H1 (cell line): ENCODE measurements at regions not wholly inside any gene's neighbourhood (a gene's known extent, or its start where the extent isn't known, plus 50 kb on each side); places are given as distances from the start of the nearest gene placed in this dataset.

Experiments used
- CTCF ChIA-PET: fragments of 300-600 bp; sonication (Branson Sonifier 250); formaldehyde crosslinking; loops from one replicate; lab custom pipeline; 2021; ENCODE audit not compliant: partially characterized antibody; lab: Charles Lee
- POLR2A ChIA-PET: fragments of 300-600 bp; sonication (Branson Sonifier 250); formaldehyde crosslinking; loops from one replicate; lab custom pipeline; 2021; ENCODE audit warnings: inconsistent platforms; ENCODE audit not compliant: partially characterized antibody; lab: Charles Lee
- DNase-seq, 2 experiments: peaks; one replicate each; pipeline versions ENCODE4 v3.0.0 to v3.0.0-alpha.2; 2010 to 2022; ENCODE audit warnings: low spot score in 2 of 2, low read depth in 1 of 2, mixed read lengths in 1 of 2
- FAIRE-seq: peaks from 2 replicates; lab custom pipeline; 2011; peaks lifted over from hg19 to GRCh38; lab: Jason Lieb, UNC
- H2AFZ ChIP-seq: 2 replicates; pipeline ENCODE4 v1.8.1; 2012; ENCODE audit warnings: low read length, inconsistent platforms
- H2AK5ac ChIP-seq: 2 replicates; pipeline ENCODE4 v1.6.1; 2013; ENCODE audit warnings: low read depth, low read length
- H2BK120ac ChIP-seq: replicated peaks from 2 replicates; pipeline ENCODE3; 2013; ENCODE audit warnings: low read depth, low read length, inconsistent platforms
- H2BK12ac ChIP-seq: 2 replicates; pipeline ENCODE4 v1.6.1; 2013; ENCODE audit warnings: low read depth, low read length
- H2BK15ac ChIP-seq: 2 replicates; pipeline ENCODE4 v1.6.1; 2013; ENCODE audit warnings: low read length
- H2BK20ac ChIP-seq: 2 replicates; pipeline ENCODE4 v1.6.1; 2013; ENCODE audit warnings: low read length
- H2BK5ac ChIP-seq: 2 replicates; pipeline ENCODE4 v1.6.1; 2013; ENCODE audit warnings: low read depth, low read length
- H3K14ac ChIP-seq: 2 replicates; pipeline ENCODE4 v1.6.1; 2013; ENCODE audit warnings: inconsistent platforms; ENCODE audit not compliant: insufficient read length
- H3K18ac ChIP-seq: 2 replicates; pipeline ENCODE4 v1.6.1; 2013; ENCODE audit warnings: low read length; ENCODE audit errors: extremely low read depth
- H3K23ac ChIP-seq: 2 replicates; pipeline ENCODE4 v1.6.1; 2013; ENCODE audit warnings: inconsistent platforms; ENCODE audit not compliant: insufficient read length
- H3K23me2 ChIP-seq: 2 replicates; pipeline ENCODE4 v1.6.1; 2013; ENCODE audit warnings: low read depth, low read length
- H3K27ac ChIP-seq: 2 replicates; pipeline ENCODE4 v1.6.1; 2011; ENCODE audit warnings: low read depth, low read length, inconsistent platforms
- H3K27me3 ChIP-seq, 4 experiments: replicated peaks in 1 of 4; 1 replicate in 1 of 4; 2 replicates in 3 of 4; pipeline versions ENCODE4 v1.6.1 to v1.8.1; 2011 to 2013; ENCODE audit warnings: low read length in 3 of 4, mild to moderate bottlenecking in 3 of 4, inconsistent platforms in 2 of 4, mixed read lengths in 2 of 4, moderate library complexity in 1 of 4; ENCODE audit not compliant: control insufficient read depth in 3 of 4, insufficient read depth in 3 of 4; ENCODE audit errors: extremely low read depth in 1 of 4
- H3K36me3 ChIP-seq, 4 experiments: 2 replicates each; pipeline versions ENCODE4 v1.6.1 to v1.8.1; 2011 to 2013; ENCODE audit warnings: mild to moderate bottlenecking in 4 of 4, low read length in 3 of 4, moderate library complexity in 2 of 4, control low read depth in 1 of 4, inconsistent platforms in 1 of 4; ENCODE audit not compliant: insufficient read depth in 4 of 4, control insufficient read depth in 2 of 4
- H3K4ac ChIP-seq: replicated peaks from 2 replicates; pipeline ENCODE3; 2013; ENCODE audit warnings: low read length, low read depth, mixed read lengths, inconsistent platforms; ENCODE audit not compliant: insufficient read length
- H3K4me1 ChIP-seq, 4 experiments: replicated peaks in 1 of 4; 1 replicate in 1 of 4; 2 replicates in 3 of 4; pipeline versions ENCODE4 v1.6.1 to v1.8.1; 2011 to 2013; ENCODE audit warnings: low read length in 3 of 4, inconsistent platforms in 2 of 4, mixed read lengths in 1 of 4; ENCODE audit not compliant: insufficient read depth in 4 of 4, control insufficient read depth in 3 of 4
- H3K4me2 ChIP-seq, 2 experiments: 2 replicates each; pipeline versions ENCODE4 v1.6.1 to v1.8.1; 2011 to 2013; ENCODE audit warnings: low read depth in 2 of 2, low read length in 2 of 2, control low read depth in 1 of 2, inconsistent platforms in 1 of 2, mild to moderate bottlenecking in 1 of 2; ENCODE audit not compliant: insufficient read depth in 1 of 2
- H3K4me3 ChIP-seq, 4 experiments: fragments of 200-600, 300-600 bp in 1 of 4; sonication (generic), shearing (Covaris generic), sonication (Bioruptor Twin) in 1 of 4; 2 replicates each; pipeline versions ENCODE4 v1.5.1 to v1.8.1; 2011 to 2016; ENCODE audit warnings: low read length in 4 of 4, low read depth in 3 of 4, control low read depth in 2 of 4, inconsistent platforms in 2 of 4, mild to moderate bottlenecking in 2 of 4, mixed read lengths in 1 of 4, moderate library complexity in 1 of 4; ENCODE audit not compliant: insufficient read depth in 2 of 4; ENCODE audit errors: extremely low read depth in 1 of 4
- H3K56ac ChIP-seq: replicated peaks from 2 replicates; pipeline ENCODE3; 2013; ENCODE audit warnings: low read depth, mild to moderate bottlenecking, mixed read lengths, low read length, inconsistent platforms; ENCODE audit not compliant: insufficient read length
- H3K79me1 ChIP-seq: 2 replicates; pipeline ENCODE4 v1.6.1; 2013; ENCODE audit warnings: low read depth, low read length, control low read depth
- H3K79me2 ChIP-seq, 2 experiments: 2 replicates each; pipeline versions ENCODE4 v1.6.1 to v1.8.1; 2012 to 2013; ENCODE audit warnings: low read length in 2 of 2, mild to moderate bottlenecking in 2 of 2, inconsistent platforms in 1 of 2; ENCODE audit not compliant: insufficient read depth in 2 of 2, control insufficient read depth in 1 of 2
- H3K9ac ChIP-seq, 4 experiments: replicated peaks in 1 of 4; 1 replicate in 1 of 4; 2 replicates in 3 of 4; pipeline versions ENCODE4 v1.6.1 to v1.8.1; 2011 to 2013; ENCODE audit warnings: low read depth in 3 of 4, low read length in 3 of 4, control low read depth in 2 of 4, mild to moderate bottlenecking in 2 of 4, moderate library complexity in 2 of 4, inconsistent platforms in 1 of 4; ENCODE audit errors: extremely low read depth in 1 of 4
- H3K9me3 ChIP-seq, 2 experiments: 2 replicates each; pipeline versions ENCODE4 v1.6.1 to v1.8.1; 2012 to 2013; ENCODE audit warnings: mild to moderate bottlenecking in 2 of 2, moderate library complexity in 2 of 2, control low read depth in 1 of 2, inconsistent platforms in 1 of 2, low read depth in 1 of 2, low read length in 1 of 2, mixed read lengths in 1 of 2; ENCODE audit not compliant: insufficient read depth in 2 of 2
- H4K20me1 ChIP-seq, 2 experiments: replicated peaks in 1 of 2; 2 replicates each; pipeline versions ENCODE3 to v1.8.1; 2011 to 2013; ENCODE audit warnings: inconsistent platforms in 2 of 2, low read length in 2 of 2, mild to moderate bottlenecking in 1 of 2; ENCODE audit not compliant: insufficient read depth in 2 of 2, control insufficient read depth in 1 of 2
- H4K5ac ChIP-seq: 2 replicates; pipeline ENCODE4 v1.6.1; 2013; ENCODE audit warnings: low read length, low read depth, mixed read lengths, inconsistent platforms; ENCODE audit not compliant: insufficient read length
- H4K8ac ChIP-seq: 2 replicates; pipeline ENCODE4 v1.8.0; 2013; ENCODE audit warnings: mild to moderate bottlenecking, moderate library complexity, low read length, inconsistent platforms; ENCODE audit not compliant: insufficient read depth; ENCODE audit errors: extremely low read depth
- H4K91ac ChIP-seq: replicated peaks from 2 replicates; pipeline ENCODE3; 2013; ENCODE audit warnings: low read length, mixed read lengths, inconsistent platforms; ENCODE audit not compliant: insufficient read length
- ATF3 ChIP-seq: IDR thresholded peaks from 2 replicates; pipeline ENCODE4 v1.6.1; 2011; ENCODE audit warnings: low read depth, mild to moderate bottlenecking, low read length; ENCODE audit not compliant: insufficient read depth
- CBX8 ChIP-seq: fragments of 300-800, 300-1000 bp; sonication (generic); IDR thresholded peaks from 2 replicates; pipeline ENCODE4 v1.7.1; 2016; ENCODE audit warnings: low read depth, low read length, borderline replicate concordance
- CEBPB ChIP-seq: IDR thresholded peaks from 2 replicates; pipeline ENCODE4 v1.6.1; 2012; ENCODE audit warnings: low read depth, low read length
- EGR1 ChIP-seq: IDR thresholded peaks from 2 replicates; pipeline ENCODE4 v1.6.1; 2011; ENCODE audit warnings: low read depth, low read length, borderline replicate concordance
- EP300 ChIP-seq, 2 experiments: IDR thresholded peaks; 1 replicate in 1 of 2; 2 replicates in 1 of 2; pipeline ENCODE4 v1.6.1; 2011 to 2012; ENCODE audit warnings: low read depth in 2 of 2, low read length in 2 of 2, mild to moderate bottlenecking in 2 of 2, borderline replicate concordance in 1 of 2, inconsistent platforms in 1 of 2, moderate library complexity in 1 of 2
- MAX ChIP-seq: IDR thresholded peaks from 2 replicates; pipeline ENCODE4 v1.6.1; 2012; ENCODE audit warnings: inconsistent platforms
- POLR2A ChIP-seq, 2 experiments: IDR thresholded peaks; 1 replicate in 1 of 2; 2 replicates in 1 of 2; pipeline ENCODE4 v1.6.1; 2011; ENCODE audit warnings: low read depth in 2 of 2, low read length in 2 of 2, mild to moderate bottlenecking in 2 of 2; ENCODE audit errors: control extremely low read depth in 1 of 2
- RAD21 ChIP-seq, 2 experiments: IDR thresholded peaks in 1 of 2; conservative IDR thresholded peaks in 1 of 2; 2 replicates each; pipeline ENCODE4 v1.6.1; 2011; ENCODE audit warnings: low read depth in 2 of 2, low read length in 2 of 2, improper control_type of control experiment in 1 of 2, inconsistent platforms in 1 of 2, mild to moderate bottlenecking in 1 of 2, moderate library complexity in 1 of 2
- SAP30 ChIP-seq: fragments of 300-600 bp; sonication (generic); IDR thresholded peaks from 2 replicates; pipeline ENCODE4 v1.7.1; 2012; ENCODE audit warnings: low read length, moderate library complexity, mild to moderate bottlenecking, inconsistent platforms; ENCODE audit not compliant: insufficient read depth, insufficient replicate concordance
- SIN3A ChIP-seq, 2 experiments: IDR thresholded peaks in 1 of 2; conservative IDR thresholded peaks in 1 of 2; 2 replicates each; pipeline ENCODE4 v1.6.1; 2011 to 2012; ENCODE audit warnings: low read length in 2 of 2, improper control_type of control experiment in 1 of 2, low read depth in 1 of 2, mild to moderate bottlenecking in 1 of 2
- SIX5 ChIP-seq: IDR thresholded peaks from 2 replicates; pipeline ENCODE4 v1.6.1; 2011; ENCODE audit warnings: mild to moderate bottlenecking, low read depth, low read length
- TBP ChIP-seq: IDR thresholded peaks from 2 replicates; pipeline ENCODE4 v1.6.1; 2011; ENCODE audit warnings: low read depth, low read length, improper control_type of control experiment
- TCF12 ChIP-seq: IDR thresholded peaks from 2 replicates; pipeline ENCODE4 v1.6.1; 2011; ENCODE audit warnings: low read depth, mild to moderate bottlenecking, low read length
- WGBS, 2 experiments: shearing (Covaris generic) in 1 of 2; methylation state at CpG; one replicate each; pipeline versions ENCODE4 v1.1.6 to v1.1.7; 2013 to 2015; ENCODE audit warnings: low lambda C conversion rate in 2 of 2, mixed read lengths in 2 of 2, inconsistent platforms in 1 of 2, low coverage in 1 of 2, missing lambda C conversion rate in 1 of 2; ENCODE audit not compliant: insufficient replicate concordance in 2 of 2, insufficient coverage in 1 of 2, insufficient read length in 1 of 2; ENCODE audit errors: extremely low coverage in 1 of 2, missing lambda C conversion rate in 1 of 2; 5-methylcytosine and 5-hydroxymethylcytosine counted together

- Histone ChIP-seq H3K36me3 (no peaks in the 10 kb centered on the region), H3K23me2 (no peaks in the 10 kb centered on the region), H3K27me3 (no peaks in the 10 kb centered on the region; a peak in 1 of 7 replicates), H2BK12ac (no peak overlapping the region), H3K14ac (no peak overlapping the region), H2BK20ac (no peak overlapping the region), H3K23ac (no peak overlapping the region), H2BK15ac (no peak overlapping the region; the same call in 1 of the 2 replicates), H4K5ac (no peak overlapping the region), H3K9ac (no peak overlapping the region), H3K79me1 (no peaks in the 10 kb centered on the region), H2AK5ac (no peak overlapping the region), H2BK5ac (no peak overlapping the region), H4K20me1 (no peaks in the 10 kb centered on the region), H3K27ac (no peak overlapping the region), H2BK120ac (no peak overlapping the region), H4K8ac (peak overlapping the region; percentile 62), H3K4ac (no peak overlapping the region), H3K4me3 (no peak overlapping the region), H3K18ac (no peak overlapping the region), H3K9me3 (no peaks in the 10 kb centered on the region), H3K79me2 (no peaks in the 10 kb centered on the region), H2AFZ (no peak overlapping the region), H4K91ac (no peak overlapping the region), H3K4me1 (peaks cover 0 to 6% (median 3%) of the 10 kb centered on the region in 4 experiments; a peak in 4 of 7 replicates), H3K56ac (no peak overlapping the region), H3K4me2 (no peak overlapping the region)
- ChIA-PET CTCF (no interaction called here), POLR2A (no interaction called here)
- WGBS, 2 experiments: 83% methylated on average over 12 of the region's 14 CpGs; no CpG with 5 or more reads in 1 of the 2 experiments
- DNase-seq: no peak
- no peak for FAIRE-seq
- no peak for TF ChIP-seq MAX
- TF ChIP-seq TBP: no peak
- TF ChIP-seq CBX8: no peak
- no peak for TF ChIP-seq ATF3
- TF ChIP-seq SIN3A (conservative IDR thresholded peaks at IDR 0.05 in 1 of 2, IDR thresholded peaks at IDR 0.05 in 1 of 2; ENCODE audit: low read depth in 1 of 2, low read length in 2 of 2): no peak
- no peak for TF ChIP-seq CEBPB
- TF ChIP-seq SAP30: no peak
- no peak for TF ChIP-seq TCF12
- no peak for TF ChIP-seq POLR2A (IDR thresholded peaks at IDR 0.05; ENCODE audit: control extremely low read depth in 1 of 2, low read depth in 2 of 2, low read length in 2 of 2)
- no peak for TF ChIP-seq SIX5
- no peak for TF ChIP-seq RAD21 (IDR thresholded peaks at IDR 0.05 in 1 of 2, conservative IDR thresholded peaks at IDR 0.05 in 1 of 2; ENCODE audit: low read depth in 2 of 2, low read length in 2 of 2)
- no peak for TF ChIP-seq EGR1
- TF ChIP-seq EP300 (IDR thresholded peaks at IDR 0.05; ENCODE audit: borderline replicate concordance in 1 of 2, low read depth in 2 of 2, low read length in 2 of 2): no peak
Observed at GRCh38 chr1:4105300-4105880, 205.3 kb upstream of the C1orf174 start.
